ENCODE measurements at regions not wholly inside any gene's neighbourhood (a gene's known extent, or its start where the extent isn't known, plus 50 kb on each side); places are given as distances from the start of the nearest gene placed in this dataset.

DNA sequence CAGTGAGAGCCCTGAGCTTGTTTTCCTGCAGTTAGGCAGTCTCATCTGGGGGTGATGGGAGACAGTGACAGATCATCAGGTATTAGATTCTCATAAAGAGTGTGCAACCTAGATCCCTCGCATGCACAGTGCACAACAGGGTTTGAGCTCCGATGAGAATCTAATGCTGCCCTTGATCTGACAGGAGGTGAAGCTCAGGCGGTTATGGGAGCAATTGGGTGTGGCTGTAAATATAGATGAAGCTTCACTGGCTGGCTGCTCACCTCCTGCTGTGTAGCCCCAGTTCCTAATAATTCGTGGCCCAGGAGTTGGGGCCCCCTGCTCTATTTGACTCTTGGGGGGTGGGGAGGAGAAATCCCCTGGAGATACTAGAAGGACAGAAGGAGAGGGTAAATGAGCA is 309.4 kb upstream of the STT3B start:
- H3K27me3 ChIP-seq (ENCODE audit: control insufficient read depth, insufficient read depth, low read length), result peaks cover 2% of the 10 kb centered on the region
- dilution Hi-C loops (cut with HindIII; ENCODE audit: low sequenced_read_pairs, unreplicated experiment) (no loop called here), in situ Hi-C loops (cut with MboI; ENCODE audit: low sequenced_read_pairs) (no loop called here), intact Hi-C loops (cut with micrococcal nuclease) (no loop called here)
- ATAC-seq (ENCODE audit: low read depth) (no peak), DNase-seq (no peak)
- H2BK15ac ChIP-seq (ENCODE audit: low read depth, low read length), result no peak overlapping the region
- WGBS, 2 experiments (ENCODE audit: extremely low coverage in 2 of 2, insufficient read length in 1 of 2), result no CpG with 5 or more reads among the region's 4 CpGs
- no peaks in the 10 kb centered on the region for H3K4me1 ChIP-seq (ENCODE audit: control insufficient read depth, insufficient read depth, low read length)
- no peak overlapping the region for H3K9ac ChIP-seq (ENCODE audit: low read depth, low read length)
- H4K91ac ChIP-seq (ENCODE audit: insufficient read depth, low read depth, low read length), result no peak overlapping the region
- H3K79me1 ChIP-seq (ENCODE audit: low read depth in 1 of 2, low read length in 2 of 2), result no peaks in the 10 kb centered on the region
- no peak overlapping the region for H2AFZ ChIP-seq (replicated peaks; ENCODE audit: low read length, poor library complexity)
- no peak overlapping the region for H3K4me3 ChIP-seq (ENCODE audit: insufficient read depth, low read depth, low read length)
- no peak overlapping the region for H3K4ac ChIP-seq (ENCODE audit: low read depth, low read length)
- no TSS peak for BruUV-seq (replicated peaks)
- ChIA-PET POLR2A (ENCODE audit: unreplicated experiment) (no interaction called here), CTCF (no interaction called here)
- H3K23ac ChIP-seq (ENCODE audit: low read depth, low read length), result no peak overlapping the region
- H2AK9ac ChIP-seq (replicated peaks; ENCODE audit: low read depth, low read length, poor library complexity), result no peak overlapping the region
- H4K20me1 ChIP-seq (ENCODE audit: insufficient read depth, low read length), result no peaks in the 10 kb centered on the region
- TF ChIP-seq, protein P1, sequence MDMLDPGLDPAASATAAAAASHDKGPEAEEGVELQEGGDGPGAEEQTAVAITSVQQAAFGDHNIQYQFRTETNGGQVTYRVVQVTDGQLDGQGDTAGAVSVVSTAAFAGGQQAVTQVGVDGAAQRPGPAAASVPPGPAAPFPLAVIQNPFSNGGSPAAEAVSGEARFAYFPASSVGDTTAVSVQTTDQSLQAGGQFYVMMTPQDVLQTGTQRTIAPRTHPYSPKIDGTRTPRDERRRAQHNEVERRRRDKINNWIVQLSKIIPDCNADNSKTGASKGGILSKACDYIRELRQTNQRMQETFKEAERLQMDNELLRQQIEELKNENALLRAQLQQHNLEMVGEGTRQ (IDR thresholded peaks at IDR 0.05; ENCODE audit: low read depth, low read length), result no peak
- TF ChIP-seq, protein P2, sequence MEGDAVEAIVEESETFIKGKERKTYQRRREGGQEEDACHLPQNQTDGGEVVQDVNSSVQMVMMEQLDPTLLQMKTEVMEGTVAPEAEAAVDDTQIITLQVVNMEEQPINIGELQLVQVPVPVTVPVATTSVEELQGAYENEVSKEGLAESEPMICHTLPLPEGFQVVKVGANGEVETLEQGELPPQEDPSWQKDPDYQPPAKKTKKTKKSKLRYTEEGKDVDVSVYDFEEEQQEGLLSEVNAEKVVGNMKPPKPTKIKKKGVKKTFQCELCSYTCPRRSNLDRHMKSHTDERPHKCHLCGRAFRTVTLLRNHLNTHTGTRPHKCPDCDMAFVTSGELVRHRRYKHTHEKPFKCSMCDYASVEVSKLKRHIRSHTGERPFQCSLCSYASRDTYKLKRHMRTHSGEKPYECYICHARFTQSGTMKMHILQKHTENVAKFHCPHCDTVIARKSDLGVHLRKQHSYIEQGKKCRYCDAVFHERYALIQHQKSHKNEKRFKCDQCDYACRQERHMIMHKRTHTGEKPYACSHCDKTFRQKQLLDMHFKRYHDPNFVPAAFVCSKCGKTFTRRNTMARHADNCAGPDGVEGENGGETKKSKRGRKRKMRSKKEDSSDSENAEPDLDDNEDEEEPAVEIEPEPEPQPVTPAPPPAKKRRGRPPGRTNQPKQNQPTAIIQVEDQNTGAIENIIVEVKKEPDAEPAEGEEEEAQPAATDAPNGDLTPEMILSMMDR (conservative IDR thresholded peaks at IDR 0.05; ENCODE audit: low read depth, low read length), result no peak
- TF ChIP-seq RFX5 (IDR thresholded peaks at IDR 0.05; ENCODE audit: low read depth, low read length), result no peak
- H3K9me3 ChIP-seq (ENCODE audit: control insufficient read depth, insufficient read depth, low read length), result no peaks in the 10 kb centered on the region
- no peak overlapping the region for H3K4me2 ChIP-seq (ENCODE audit: low read depth, low read length)
- no peaks in the 10 kb centered on the region for H3K36me3 ChIP-seq (ENCODE audit: control insufficient read depth, insufficient read depth, low read length)
- H3K14ac ChIP-seq (replicated peaks; ENCODE audit: low read depth, low read length), result no peak overlapping the region
- no peak overlapping the region for H3K18ac ChIP-seq (ENCODE audit: low read depth, low read length)
- H2AK5ac ChIP-seq (ENCODE audit: low read depth, low read length), result no peak overlapping the region
- H4K5ac ChIP-seq (ENCODE audit: low read depth, low read length), result no peak overlapping the region
- H2BK20ac ChIP-seq (ENCODE audit: low read depth, low read length), result no peak overlapping the region
- H4K8ac ChIP-seq (ENCODE audit: low read depth in 2 of 2, low read length in 2 of 2), result no peak overlapping the region
- H2BK5ac ChIP-seq (ENCODE audit: low read depth, low read length, poor library complexity, severe bottlenecking), result no peak overlapping the region
- H2BK120ac ChIP-seq (ENCODE audit: low read depth, low read length), result no peak overlapping the region
- no peak overlapping the region for H3K27ac ChIP-seq (ENCODE audit: insufficient read depth, low read length)
- H3K9me1 ChIP-seq (ENCODE audit: insufficient read depth, low read length), result no peaks in the 10 kb centered on the region
- no peak overlapping the region for H3K56ac ChIP-seq (ENCODE audit: extremely low read depth, insufficient read depth, low read length)

Data from IMR-90 (cell line).